Left ventricle myocardium inferior (tissue), 1 donor: ENCODE measurements at regions not wholly inside any gene's neighbourhood (a gene's known extent, or its start where the extent isn't known, plus 50 kb on each side); places are given as distances from the start of the nearest gene placed in this dataset.

Experiments used
- DNase-seq: peaks from one replicate; pipeline ENCODE4 v3.0.0-alpha.2; 2020
- H3K27ac ChIP-seq: fragments of 200-600 bp; replicated peaks from 2 replicates; pipeline ENCODE4 v1.8.0; 2021
- H3K27me3 ChIP-seq: fragments of 200-600 bp; 2 replicates; pipeline ENCODE4 v1.8.0; 2021; ENCODE audit warnings: low read depth
- H3K36me3 ChIP-seq: fragments of 200-600 bp; 2 replicates; pipeline ENCODE4 v1.8.0; 2021
- H3K4me1 ChIP-seq: fragments of 200-600 bp; 2 replicates; pipeline ENCODE4 v1.8.0; 2021
- H3K4me3 ChIP-seq: fragments of 200-600 bp; 2 replicates; pipeline ENCODE4 v1.8.0; 2021; ENCODE audit warnings: mild to moderate bottlenecking, moderate library complexity
- H3K9me3 ChIP-seq: fragments of 200-600 bp; replicated peaks from 2 replicates; pipeline ENCODE4 v1.8.0; 2021
- intact Hi-C: fragments of 100-400 bp; cut with micrococcal nuclease; formaldehyde crosslinking; loops from one replicate; pipeline ENCODE4 v1.11.0; 2022
- TF ChIP-seq, protein P1 (sequence below): fragments of 200-600 bp; IDR thresholded peaks from 2 replicates; pipeline ENCODE4 v1.8.0; 2021; ENCODE audit warnings: antibody characterized with exemption, mild to moderate bottlenecking, borderline replicate concordance
- donor health status: DM: no; HTN: yes; CAD: no; lungs with severe emphysema.

DNA sequence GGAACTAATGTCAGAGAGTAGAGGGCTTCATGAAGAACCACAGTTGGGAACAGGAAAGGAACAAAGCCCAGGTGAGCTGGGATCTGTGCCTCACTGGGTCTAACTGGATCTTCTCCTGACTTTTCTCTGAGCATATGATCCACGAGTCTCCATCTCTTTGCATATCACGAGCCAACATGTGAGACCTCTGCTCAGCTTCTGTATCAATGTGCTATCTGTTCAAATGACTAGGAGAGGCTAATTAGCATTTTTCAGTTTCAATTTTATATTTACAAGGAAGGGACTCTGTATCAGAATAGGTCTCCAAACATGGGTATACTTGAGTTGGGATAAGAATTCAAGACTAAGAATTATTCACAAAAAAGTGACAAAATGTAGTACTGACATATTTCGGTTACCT, 73.8 kb upstream of the SGCD start:
- DNase-seq = no peak
- intact Hi-C loops = no loop called here
- Histone ChIP-seq H3K27me3 (no peaks in the 10 kb centered on the region), H3K4me3 (no peak overlapping the region), H3K4me1 (no peaks in the 10 kb centered on the region), H3K27ac (no peak overlapping the region), H3K9me3 (no peaks in the 10 kb centered on the region), H3K36me3 (no peaks in the 10 kb centered on the region)
- TF ChIP-seq, protein P1, sequence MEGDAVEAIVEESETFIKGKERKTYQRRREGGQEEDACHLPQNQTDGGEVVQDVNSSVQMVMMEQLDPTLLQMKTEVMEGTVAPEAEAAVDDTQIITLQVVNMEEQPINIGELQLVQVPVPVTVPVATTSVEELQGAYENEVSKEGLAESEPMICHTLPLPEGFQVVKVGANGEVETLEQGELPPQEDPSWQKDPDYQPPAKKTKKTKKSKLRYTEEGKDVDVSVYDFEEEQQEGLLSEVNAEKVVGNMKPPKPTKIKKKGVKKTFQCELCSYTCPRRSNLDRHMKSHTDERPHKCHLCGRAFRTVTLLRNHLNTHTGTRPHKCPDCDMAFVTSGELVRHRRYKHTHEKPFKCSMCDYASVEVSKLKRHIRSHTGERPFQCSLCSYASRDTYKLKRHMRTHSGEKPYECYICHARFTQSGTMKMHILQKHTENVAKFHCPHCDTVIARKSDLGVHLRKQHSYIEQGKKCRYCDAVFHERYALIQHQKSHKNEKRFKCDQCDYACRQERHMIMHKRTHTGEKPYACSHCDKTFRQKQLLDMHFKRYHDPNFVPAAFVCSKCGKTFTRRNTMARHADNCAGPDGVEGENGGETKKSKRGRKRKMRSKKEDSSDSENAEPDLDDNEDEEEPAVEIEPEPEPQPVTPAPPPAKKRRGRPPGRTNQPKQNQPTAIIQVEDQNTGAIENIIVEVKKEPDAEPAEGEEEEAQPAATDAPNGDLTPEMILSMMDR = no peak

DNA sequence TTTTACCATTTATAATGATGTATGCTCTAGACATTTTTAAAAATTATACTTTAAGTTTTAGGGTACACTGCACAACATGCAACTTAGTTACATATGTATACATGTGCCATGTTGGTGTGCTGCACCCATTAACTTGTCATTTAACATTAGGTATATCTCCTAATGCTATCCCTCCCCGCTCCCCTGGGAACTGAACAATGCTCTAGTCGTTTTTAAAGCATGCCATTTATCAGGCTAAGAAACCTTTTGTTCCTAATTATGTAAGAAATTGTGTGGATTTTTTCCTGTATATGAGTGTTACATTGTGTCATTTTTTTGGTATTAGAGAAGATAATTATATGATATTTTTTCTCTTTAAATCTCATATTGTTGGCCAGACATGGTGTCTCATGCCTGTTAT, 72.8 kb upstream of the SGCD start:
- intact Hi-C loops = no loop called here

DNA sequence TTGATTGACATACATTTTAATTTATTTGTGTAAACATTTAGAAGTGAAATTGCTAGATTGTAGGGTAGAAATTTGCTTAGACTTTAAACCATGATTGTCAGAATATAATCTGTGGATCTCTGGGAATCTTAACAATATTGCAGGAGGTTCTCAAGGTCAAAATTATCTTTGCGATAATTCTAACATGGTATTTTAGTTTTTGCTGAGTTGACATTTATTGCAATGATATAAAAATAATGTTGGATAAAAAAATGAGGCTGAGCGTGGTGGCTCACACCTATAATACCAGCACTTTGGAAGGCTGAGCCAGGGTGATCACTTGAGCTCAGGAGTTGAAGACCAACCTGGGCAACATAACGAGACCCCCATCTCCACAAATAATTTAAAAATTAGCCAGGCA, 70.3 kb upstream of the SGCD start:
- Histone ChIP-seq H3K27ac (no peak overlapping the region), H3K36me3 (no peaks in the 10 kb centered on the region), H3K4me1 (no peaks in the 10 kb centered on the region), H3K9me3 (no peaks in the 10 kb centered on the region), H3K4me3 (no peak overlapping the region), H3K27me3 (no peaks in the 10 kb centered on the region)
- TF ChIP-seq, protein P1 = no peak
- DNase-seq = no peak
- intact Hi-C loops = no loop called here

More for the DNA sequence above, 72.8 kb upstream of the SGCD start:
- DNase-seq = no peak
- Histone ChIP-seq H3K9me3 (no peaks in the 10 kb centered on the region), H3K27ac (no peak overlapping the region), H3K4me1 (no peaks in the 10 kb centered on the region), H3K4me3 (no peak overlapping the region), H3K27me3 (no peaks in the 10 kb centered on the region), H3K36me3 (no peaks in the 10 kb centered on the region)
- TF ChIP-seq, protein P1 = no peak

DNA sequence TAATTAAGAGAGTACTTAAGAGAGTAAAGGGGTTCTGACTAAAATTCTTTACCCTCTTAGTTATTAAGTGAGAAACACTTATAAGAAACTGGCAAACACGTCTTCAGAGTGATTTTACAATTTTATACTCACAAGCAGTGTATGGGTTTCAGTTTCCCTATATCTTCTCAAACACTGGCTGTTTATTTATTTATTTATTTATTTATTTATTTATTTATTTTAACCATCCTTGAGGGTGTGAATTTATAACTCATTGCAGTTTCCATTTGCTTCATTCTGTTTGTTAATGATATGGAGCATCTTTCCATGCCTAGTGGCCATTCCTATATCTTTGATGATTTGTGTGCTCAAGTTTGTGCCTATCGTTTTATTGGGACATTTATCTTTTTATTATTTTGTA, 68.0 kb upstream of the SGCD start:
- H3K36me3 ChIP-seq = no peaks in the 10 kb centered on the region
- H3K4me1 ChIP-seq = no peaks in the 10 kb centered on the region
- TF ChIP-seq, protein P1 = no peak
- H3K9me3 ChIP-seq = no peaks in the 10 kb centered on the region
- no peaks in the 10 kb centered on the region for H3K27me3 ChIP-seq
- DNase-seq = no peak
- intact Hi-C loops = no loop called here
- H3K27ac ChIP-seq = no peak overlapping the region
- H3K4me3 ChIP-seq = no peak overlapping the region

DNA sequence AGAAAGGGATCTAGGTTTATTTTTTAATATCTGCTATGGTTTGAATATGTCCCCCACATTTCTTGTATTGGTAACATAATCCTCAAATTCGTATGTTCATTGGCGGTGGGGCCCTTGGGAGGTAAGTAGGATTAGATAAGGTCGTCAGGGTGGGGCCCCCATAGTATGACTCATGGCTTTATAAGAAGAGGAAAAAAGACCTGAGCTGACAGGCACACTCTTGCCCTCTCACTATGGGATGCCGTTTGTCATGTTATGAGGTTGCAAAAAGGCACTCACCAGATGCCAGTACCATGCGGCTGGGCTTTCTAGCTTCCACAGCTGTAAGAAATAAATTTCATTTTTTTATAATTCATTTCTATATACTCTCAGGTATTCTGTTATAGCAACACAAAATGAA, 67.3 kb upstream of the SGCD start:
- Histone ChIP-seq H3K4me1 (no peaks in the 10 kb centered on the region), H3K36me3 (no peaks in the 10 kb centered on the region), H3K9me3 (no peaks in the 10 kb centered on the region), H3K4me3 (no peak overlapping the region), H3K27me3 (no peaks in the 10 kb centered on the region), H3K27ac (no peak overlapping the region)
- intact Hi-C loops = no loop called here
- TF ChIP-seq, protein P1 = no peak
- DNase-seq = no peak

DNA sequence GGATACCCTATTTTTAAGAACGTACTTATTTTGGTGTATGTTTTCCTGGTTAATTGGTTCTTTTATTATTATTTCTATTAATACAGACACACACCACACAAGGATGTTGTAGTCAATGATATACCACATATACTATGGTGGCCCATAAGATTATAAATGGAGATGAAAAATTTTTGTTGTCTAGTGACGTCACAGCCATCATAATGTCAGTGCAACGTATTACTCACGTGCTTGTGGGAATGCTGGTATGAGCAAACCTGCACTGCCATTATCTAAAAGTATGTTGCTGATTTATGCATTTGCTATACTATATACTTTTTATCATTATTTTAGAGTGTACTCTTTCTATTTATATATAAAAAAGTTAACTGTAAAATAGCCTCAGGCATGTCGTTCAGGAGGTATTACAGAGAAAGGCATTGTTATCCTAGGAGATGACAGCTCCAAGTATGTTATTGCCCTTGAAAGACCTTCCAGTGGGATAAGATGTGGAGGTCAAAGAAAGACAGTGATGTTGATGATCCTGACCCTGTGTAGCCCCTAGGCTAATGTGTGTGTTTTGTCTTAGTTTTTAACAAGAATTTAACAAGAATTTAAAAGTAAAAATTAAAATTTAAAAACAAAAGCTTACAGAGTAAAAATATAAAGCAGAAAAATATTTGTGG, 65.6 kb upstream of the SGCD start:
- intact Hi-C loops = no loop called here
- Histone ChIP-seq H3K4me3 (no peak overlapping the region), H3K27ac (no peak overlapping the region), H3K36me3 (no peaks in the 10 kb centered on the region), H3K27me3 (no peaks in the 10 kb centered on the region), H3K4me1 (no peaks in the 10 kb centered on the region), H3K9me3 (no peaks in the 10 kb centered on the region)
- TF ChIP-seq, protein P1 = no peak
- no peak for DNase-seq
